ENCODE measurements at regions not wholly inside any gene's neighbourhood (a gene's known extent, or its start where the extent isn't known, plus 50 kb on each side); places are given as distances from the start of the nearest gene placed in this dataset.
A peak's percentile ranks its signal among the peaks of the same experiment; 100 is the strongest.
"Not testable (repeated sequence)": the region's sequence is repeated elsewhere in the genome, so short reads cannot be mapped to it uniquely, and the experiment has no call there.

DNA sequence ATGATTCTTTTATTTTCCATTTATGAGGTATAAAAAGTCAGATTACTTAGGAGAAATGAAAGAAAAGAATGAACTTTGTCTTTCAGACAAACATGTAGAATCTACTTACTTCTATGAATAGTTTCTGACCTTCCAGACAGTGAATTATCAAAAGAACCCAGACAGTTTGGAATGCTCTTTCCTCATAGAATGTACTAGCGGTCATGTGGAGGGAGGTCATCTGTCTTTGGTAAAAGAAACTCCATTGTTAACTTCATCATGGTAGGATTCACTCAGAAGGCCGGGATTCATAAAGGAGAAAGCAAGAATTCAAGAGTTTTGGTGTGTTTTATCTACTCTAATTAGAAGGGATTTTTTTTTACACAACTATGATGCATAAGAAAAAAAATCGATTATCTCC lies 144.8 kb upstream of the ZNF804B start:
- DNase-seq (ENCODE audit: low spot score), result no peak

DNA sequence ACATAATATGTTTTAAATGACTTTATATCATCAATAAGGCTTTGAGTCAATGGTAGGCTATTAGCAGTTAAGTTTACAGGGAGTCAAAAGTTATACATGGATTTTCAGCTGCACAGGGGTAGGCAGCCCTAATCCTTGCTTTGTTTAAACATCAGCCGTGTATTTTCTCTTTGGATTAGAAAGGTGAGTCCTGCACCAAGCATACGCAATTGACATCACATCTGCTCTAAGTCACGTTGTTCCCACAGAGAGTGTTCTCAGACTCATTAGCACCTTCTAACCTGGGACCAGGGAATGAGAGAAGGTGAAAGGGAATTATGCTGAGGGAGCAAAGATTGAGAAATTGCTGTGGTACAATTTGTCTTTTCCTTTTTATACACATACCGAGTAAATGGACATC lies 148.6 kb upstream of the ZNF804B start:
- no peak for DNase-seq (ENCODE audit: low spot score)

DNA sequence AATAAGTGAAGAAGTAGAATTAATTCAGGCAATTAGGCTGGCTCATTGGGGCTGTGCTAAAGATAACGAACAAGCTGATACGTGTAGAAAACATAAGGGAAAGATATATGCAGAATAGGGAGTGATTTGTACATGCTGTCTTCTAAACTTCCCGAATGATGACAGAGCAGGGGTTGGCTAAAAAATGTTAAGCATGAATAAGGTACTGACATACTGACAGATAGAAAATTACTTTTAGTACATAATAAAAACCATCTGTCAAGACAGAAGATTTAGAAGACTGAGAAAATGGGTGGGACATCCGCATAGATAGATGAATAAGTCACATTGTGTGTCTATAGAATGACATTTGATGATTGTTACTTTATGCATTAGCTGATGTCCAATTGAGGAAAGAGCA lies 158.8 kb upstream of the ZNF804B start:
- no peak for DNase-seq (ENCODE audit: low spot score)

DNA sequence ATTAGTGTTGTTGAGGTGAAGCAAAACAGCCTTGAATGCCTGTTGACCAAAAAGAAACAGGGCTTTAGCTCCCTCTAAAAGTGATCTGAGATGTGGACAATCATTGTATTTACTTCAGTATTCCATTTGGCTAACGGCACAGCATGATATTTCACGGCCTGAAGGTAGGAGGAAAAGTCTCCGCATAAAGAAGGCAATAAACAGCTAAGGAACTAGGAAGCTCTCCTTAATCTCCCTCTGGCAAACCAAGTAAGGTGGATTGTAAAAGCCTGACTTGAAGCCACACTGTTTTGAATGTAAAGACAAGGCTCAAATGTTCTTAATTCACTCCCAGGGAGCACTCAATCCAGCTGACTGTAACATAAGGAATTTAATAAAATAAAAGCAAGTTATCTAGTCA lies 160.0 kb upstream of the ZNF804B start:
- DNase-seq (ENCODE audit: low spot score), result no peak

DNA sequence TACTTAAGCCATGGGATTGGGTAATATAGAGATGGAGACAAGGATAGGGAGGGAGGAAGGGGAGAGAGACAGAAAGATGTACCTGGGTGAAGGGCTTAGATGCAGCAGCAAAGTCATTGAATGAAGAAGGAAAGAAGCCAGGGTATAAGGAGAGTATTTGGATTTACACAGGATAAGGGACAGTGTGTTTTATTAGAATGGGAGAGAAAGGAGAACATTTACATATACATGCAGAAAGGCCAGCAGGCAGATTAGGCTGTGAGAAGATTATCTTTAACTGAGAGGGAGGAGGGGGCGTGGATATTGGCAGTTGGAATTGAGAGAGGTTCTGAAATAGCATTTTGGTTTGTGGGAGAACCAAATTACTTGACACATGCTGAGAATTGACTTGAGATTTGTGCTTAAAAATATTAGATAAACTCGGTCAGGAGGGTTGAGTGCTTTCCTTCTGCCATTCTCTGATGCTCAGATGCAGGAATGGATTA lies 161.5 kb upstream of the ZNF804B start:
- no peak for DNase-seq (ENCODE audit: low spot score)

DNA sequence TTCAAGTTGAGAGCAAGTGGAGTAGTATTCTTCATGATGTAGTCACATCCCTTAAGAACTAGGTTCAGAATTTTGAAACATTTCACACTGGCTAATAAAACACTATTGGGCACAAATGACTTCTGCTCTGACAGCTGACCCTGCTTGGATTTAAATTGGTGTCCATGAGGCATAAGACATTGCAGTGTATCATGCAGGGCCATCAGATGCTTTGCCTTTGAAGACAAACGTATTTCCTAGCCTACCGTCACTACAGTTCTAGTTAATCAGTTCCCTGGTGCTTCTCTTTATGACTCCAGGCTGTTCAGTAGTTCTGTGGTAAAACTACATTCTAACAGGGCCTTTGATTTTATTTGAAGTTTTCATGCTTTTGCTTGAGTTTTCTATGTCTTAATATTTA lies 168.5 kb upstream of the ZNF804B start:
- no peak for DNase-seq (ENCODE audit: low spot score)

DNA sequence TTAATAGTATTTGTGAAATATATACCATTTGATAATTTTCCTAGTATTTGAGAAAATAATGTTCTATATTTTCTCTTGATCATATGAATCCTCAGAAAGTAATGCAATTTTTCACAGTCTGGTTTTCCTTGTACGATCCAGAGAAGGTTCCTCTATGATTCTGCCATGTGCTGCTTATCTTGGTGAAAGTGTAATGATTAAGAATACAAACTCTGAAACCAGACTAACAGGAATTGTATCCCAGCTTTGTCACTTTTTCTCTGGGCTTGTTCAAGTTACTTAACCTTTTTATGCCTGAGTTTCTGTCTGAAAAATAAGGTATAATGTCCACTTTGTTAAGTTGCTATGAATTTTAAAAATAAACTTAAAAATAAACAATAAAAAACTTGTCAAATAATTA lies 169.6 kb upstream of the ZNF804B start:
- no peak for DNase-seq (ENCODE audit: low spot score)

DNA sequence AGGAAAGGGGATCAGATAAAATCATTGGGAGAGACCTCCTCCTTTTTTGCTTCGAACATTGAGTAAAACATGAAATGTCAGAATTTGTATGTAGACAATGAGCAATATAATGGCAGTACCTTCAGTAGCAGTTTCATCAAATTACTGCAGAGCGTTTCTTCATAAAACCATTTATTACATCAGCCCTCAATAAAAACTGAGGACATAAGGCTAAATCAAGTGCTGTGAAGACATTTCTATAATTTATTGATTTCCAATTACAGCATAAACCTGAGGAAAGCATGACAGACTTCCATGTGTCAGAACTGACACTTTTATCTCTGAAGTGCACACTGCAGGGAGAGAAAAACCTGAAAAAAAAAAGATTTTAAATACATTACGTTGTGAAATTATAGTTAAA lies 172.6 kb upstream of the ZNF804B start:
- DNase-seq (ENCODE audit: low spot score), result no peak

DNA sequence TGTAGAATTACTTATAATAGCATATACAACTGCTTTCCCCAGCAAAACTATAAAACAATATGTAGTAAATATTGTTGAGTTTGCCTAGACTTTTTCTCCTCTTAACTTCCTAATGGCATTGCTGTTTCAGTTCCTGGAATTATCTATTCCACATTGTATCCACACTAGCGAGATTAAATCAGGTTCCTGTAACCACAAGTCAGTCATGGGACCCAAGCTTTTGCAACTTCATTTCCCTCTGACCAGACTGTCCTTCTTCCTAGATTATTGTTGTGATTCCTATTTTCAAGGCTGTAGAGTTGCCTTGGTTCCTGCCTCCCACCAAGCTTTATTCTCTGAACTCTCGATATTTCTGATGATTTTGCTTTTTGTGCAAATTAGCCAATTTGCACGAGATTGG lies 173.3 kb upstream of the ZNF804B start:
- no peak for DNase-seq (ENCODE audit: low spot score)

DNA sequence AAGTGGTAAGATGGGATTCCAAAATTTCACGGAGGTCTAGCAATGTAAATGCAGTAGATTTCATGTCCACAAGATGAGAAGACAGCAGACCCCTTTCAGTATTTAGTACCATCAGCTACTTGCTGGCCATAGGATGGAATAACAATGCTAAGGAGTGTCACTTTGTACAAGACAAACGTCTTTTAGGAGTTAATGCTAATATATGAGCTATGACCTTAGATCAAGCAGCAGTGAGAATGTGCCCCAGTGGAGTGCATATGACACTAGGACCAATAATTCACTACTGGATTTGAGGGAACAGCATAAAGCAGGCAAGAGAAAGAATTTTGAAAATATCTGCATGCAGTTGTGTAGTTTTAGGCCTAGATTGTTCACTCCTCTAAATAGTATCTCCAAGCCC lies 182.8 kb upstream of the ZNF804B start:
- no peak for DNase-seq (ENCODE audit: low spot score)

DNA sequence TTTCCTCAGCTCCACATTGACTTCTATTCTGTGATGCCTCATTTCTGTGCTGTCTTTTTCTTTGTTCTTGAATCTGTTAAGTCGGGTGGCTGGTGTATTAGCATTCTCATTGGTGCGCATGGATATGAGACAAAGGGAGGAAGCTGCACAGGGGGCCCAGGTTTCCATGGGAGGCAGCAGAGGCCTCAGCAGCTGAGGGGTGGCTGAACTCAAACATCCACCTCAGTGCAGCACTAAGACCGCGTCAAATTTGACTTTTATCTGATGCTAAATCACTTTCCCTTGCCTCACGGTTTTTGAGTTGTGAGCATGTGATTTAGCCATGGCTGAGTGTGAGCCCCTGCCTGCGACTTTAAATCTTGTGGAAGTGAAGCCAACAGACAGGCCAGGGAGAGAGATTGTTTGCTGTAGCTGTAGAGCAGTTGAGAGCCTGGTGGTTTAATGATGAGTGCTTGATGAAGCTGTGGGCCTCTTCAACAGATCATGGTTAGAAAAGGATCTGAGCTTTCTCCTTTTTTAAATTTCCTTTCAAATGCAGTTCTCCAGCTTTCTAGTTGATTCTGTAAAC lies 193.3 kb upstream of the ZNF804B start:
- DNase-seq (ENCODE audit: low spot score), result no peak

DNA sequence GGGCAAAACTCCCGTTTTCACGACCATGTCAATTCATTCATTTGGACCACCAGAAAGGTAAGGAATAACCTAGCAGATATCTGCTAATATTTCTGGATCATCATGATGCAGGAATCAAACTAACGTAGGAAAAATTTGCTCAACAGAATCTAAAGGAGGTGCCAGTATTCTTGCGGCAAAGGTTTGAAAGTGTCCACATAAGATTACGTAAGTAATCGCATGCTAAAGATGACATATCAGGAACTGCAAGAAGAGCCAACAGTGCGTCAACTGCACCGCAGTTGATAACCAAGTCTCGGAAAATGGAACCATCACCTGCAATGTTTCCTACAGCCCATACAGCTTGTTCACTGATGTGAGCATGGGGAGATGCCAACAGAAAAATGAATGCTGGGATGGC lies 194.1 kb upstream of the ZNF804B start:
- no peak for DNase-seq (ENCODE audit: low spot score)

DNA sequence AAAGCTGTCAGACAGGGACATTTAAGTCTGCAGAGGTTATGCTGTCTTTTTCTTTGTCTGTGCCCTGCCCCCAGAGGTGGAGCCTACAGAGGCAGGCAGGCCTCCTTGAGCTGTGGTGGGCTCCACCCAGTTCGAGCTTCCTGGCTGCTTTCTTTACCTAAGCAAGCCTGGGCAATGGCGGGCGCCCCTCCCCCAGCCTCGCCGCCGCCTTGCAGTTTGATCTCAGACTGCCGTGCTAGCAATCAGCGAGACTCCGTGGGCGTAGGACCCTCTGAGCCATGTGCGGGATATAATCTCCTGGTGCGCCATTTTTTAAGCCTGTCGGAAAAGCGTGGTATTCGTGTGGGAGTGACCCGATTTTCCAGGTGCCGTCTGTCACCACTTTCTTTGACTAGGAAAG lies 203.1 kb upstream of the ZNF804B start:
- DNase-seq (ENCODE audit: low spot score), result not testable (repeated sequence)

DNA sequence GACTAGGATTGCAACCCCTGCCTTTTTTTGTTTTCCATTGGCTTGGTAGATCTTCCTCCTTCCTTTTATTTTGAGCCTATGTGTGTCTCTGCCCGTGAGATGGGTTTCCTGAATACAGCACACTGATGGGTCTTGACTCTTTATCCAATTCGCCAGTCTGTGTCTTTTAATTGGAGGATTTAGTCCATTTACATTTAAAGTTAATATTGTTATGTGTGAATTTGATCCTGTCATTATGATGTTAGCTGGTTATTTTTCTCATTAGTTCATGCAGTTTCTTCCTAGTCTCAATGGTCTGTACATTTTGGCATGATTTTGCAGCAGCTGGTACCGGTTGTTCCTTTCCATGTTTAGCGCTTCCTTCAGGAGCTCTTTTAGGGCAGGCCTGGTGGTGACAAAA lies 204.7 kb upstream of the ZNF804B start:
- DNase-seq (ENCODE audit: low spot score), result not testable (repeated sequence)

DNA sequence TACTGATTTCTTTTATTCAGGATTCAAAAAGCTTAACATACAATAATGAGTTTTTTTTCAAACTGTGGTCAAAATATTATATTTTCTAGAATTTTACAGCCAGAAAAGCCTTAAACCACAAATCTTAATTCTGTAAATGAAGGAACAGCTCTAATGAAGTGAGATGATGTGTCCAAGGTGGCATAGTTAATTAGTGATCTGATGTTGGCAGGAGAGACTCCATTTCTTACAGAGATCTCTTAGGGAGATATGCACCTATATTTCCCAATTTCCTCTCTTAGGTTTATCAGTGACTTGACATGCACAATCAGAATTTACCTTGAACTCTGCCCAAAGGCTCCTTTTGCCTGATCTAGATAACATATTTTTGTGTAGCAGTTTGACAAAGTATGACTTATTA lies 211.1 kb upstream of the ZNF804B start:
- no peak for DNase-seq (ENCODE audit: low spot score)

DNA sequence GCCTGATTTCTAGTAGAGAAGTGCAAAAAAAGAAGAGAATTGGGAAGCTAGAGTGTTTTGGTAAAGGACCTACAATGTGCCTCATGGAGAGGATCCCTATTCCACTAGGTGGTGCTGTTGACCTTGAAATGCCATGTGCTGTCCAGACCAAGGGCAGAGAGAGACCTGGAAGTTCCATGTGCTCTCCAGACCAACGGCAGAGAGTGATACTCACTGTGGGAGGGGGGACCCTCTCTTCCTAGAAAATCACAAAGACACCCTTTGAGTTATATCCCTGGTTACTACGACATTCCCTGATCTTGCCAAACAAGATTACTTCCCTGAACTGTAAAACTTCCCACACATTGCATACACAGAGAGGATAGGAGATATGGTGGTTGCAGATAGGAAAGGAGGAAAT lies 212.7 kb upstream of the ZNF804B start:
- DNase-seq (ENCODE audit: low spot score), result peak; percentile 7

DNA sequence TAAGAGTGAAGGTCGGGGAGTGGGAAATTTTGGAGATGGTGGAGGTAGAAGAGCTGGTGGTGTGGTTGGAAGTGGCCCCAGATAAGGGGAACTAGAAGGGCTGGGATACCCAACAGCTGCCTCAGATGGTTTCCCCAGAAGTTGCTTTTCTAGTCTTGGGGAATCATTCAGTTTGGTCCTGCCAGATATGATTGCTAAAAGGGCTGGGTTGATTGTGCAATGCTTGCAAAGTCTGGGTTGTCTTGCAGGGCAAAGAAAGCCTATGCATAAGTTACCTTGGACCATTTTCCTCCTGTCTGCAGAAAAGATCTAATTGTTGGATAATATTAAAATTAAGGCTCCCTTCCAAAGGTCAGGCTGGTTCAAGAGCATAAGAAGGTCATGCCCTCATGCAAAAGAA lies 213.8 kb upstream of the ZNF804B start:
- DNase-seq (ENCODE audit: low spot score), result no peak

DNA sequence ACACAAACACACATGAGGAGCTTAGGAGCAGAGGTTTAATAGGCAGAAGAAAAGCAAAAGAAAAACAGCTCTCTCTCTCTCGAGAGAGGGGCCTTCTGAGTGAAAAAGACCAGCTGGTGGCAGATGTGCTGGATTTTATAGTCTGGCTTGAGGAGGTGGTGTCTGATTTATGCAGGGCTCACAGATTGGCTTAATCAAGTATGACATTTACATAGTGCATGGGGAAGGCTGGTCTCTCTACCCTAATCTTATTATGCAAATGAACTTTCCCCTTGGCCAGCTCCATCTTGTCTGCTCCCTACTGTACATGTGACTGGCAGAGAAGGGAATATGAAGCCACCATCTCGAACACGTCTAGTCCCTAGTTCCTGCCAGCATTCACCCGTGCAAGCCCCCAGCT lies 219.5 kb upstream of the ZNF804B start:
- no peak for DNase-seq (ENCODE audit: low spot score)

DNA sequence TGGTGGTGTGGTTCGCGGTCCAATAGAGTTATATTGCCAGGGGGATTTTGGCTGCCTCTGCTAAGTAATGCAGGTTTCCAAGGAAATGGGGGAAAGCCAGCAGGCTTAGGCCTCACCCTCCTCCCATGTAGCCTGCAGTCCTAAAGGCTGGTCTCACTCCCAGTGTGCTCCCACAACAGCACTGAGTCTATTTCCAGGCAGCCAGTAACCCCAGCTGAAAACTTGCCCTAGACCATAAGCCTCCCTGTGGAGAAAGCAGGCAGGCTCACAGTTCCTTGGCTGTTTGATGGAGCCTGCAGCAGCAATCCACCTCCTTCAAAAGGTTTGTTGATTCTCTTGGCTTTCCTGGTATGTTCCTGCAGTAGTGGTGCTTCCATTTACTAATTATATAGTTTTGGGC lies 220.0 kb upstream of the ZNF804B start:
- no peak for DNase-seq (ENCODE audit: low spot score)

DNA sequence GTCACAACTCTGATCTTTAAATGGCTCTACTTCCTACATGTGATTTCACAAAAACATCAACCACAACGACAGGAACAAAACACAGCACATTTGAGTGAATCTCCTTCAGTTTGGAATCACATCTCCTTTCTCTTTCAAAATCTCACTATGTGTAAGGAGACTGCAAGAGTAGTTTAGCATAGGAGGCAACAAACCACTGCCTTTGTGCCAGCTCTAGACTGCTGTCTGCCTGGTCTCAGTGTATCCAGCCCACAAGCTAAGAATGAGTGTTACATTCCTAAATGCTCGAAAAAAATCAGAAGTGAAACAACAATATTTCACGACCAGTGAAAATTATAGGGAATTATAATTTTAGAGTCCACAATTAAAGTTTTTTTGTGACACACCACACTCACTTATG lies 217.0 kb upstream of the STEAP4 start:
- no peak for DNase-seq (ENCODE audit: low spot score)

DNA sequence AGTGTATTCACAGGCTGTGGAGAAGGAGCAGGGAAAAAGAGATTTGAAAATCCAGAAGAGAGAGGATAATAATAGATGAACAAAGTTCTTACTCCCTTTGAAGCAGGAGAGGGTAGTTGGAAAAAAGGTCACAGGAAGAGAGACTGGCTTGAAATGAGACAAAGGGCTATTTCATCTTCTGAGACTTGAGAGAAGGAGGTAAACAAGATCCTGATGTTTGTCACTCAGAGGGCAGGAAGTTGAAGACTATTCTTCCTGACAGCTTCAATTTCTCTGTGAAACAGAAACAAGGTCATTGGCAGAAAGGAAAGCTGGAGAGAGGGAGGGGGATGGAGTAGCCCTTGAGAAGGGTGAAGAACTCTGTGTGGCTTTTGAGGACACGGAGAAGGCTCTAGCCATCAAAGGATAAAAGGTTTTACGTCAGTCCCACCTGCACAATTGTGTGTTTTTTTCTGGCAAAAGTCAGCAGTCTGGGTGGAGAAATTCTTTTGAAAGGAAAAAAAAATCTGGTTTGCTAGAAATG lies 216.1 kb upstream of the STEAP4 start:
- no peak for DNase-seq (ENCODE audit: low spot score)

DNA sequence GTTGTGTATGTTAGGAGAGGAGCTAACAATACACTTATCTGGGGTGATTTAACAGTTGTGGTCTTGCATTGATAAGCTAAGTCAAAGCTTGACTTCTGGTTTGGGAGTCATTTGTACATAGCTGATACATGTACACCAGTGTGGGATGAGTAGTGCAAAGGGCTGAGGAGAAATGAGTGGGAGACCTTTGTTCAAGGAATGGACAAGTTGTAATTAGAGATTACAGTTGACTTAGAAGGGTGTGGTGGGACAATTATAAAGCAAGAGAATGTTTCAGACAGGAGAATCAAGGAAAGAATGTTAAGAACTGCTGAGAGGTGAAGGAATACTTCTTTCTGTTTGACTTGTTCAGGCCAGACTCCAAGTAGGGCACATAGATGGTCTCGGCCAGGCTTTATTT lies 209.7 kb upstream of the STEAP4 start:
- no peak for DNase-seq (ENCODE audit: low spot score)

DNA sequence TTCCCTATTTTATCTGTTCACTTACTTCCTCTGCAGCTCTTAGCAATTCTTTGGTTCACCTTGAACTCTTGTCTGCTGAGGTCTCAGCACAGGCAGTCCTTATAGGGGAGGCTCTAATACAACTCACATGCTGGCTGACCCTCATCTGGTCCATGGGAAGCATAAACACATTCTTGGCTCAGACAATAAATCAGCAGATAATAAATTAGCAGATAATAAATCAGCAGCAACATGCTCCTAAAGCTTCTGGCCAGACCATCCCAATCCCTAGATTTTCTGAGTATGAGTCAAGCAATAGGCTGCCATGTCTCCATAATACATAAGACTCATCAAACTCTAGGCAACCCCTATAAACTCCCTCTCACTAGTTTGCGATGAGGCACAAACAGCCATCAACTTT lies 208.6 kb upstream of the STEAP4 start:
- DNase-seq (ENCODE audit: low spot score), result no peak

DNA sequence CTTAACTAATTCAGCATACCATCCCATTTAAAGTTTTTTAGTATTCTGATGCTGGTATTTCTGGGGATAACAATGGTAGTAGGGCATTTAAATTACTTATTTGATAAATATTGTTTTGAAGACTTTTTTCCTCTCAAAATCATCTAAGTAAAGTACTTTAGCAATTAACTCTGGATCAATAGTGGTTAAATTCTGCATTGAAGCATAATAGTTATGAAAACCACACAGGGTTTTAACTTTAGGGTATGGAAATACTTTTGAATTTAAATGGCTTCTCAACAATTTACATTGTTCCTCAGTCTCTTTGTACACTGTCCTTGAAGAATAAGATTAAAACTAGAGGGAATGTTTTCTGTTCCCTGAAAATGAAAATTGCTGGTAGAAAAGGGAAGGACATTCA lies 202.6 kb upstream of the STEAP4 start:
- no peak for DNase-seq (ENCODE audit: low spot score)

DNA sequence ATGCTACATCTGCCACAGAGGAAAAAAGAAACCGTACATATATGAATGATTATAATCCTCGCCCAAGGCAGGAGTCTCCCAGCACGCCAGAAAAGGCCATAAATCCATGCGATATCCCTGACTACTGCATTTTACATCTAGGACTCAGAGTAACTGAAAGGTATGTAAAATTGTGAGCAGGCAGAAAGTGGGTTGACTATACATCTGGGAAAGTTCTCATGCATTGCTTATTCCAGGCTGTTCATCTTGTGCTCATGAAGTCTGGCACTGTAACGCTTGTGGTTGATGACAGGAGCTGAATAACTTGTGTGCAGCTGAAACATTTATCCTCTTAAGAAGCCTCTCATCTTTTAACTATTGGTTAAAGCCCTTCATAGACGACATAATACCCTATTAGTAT lies 193.4 kb upstream of the STEAP4 start:
- no peak for DNase-seq (ENCODE audit: low spot score)

All from hematopoietic multipotent progenitor cell treated with erythropoietin and hydrocortisone succinate and interleukin-3 and kit ligand, for 15 days (in vitro differentiated cells).